ENCODE measurements at regions not wholly inside any gene's neighbourhood (a gene's known extent, or its start where the extent isn't known, plus 50 kb on each side); places are given as distances from the start of the nearest gene placed in this dataset.
A peak's percentile ranks its signal among the peaks of the same experiment; 100 is the strongest.

- DNase-seq (ENCODE audit: low spot score) (no peak), ATAC-seq (peak; percentile 68)
- no peak overlapping the region; the same call in 1 of the 2 replicates for H3K4me3 Mint-ChIP-seq
- H3K36me3 Mint-ChIP-seq = no peaks in the 10 kb centered on the region
- TF ChIP-seq TEAD1 (CRISPR knock-in tag; IDR thresholded peaks at IDR 0.05) = 0 out of 2 replicates have a peak, but pooled peaks have one; percentile 25
- no peak for TF ChIP-seq CDX4 (CRISPR knock-in tag; IDR thresholded peaks at IDR 0.05; ENCODE audit: borderline replicate concordance)
- H3K9me3 Mint-ChIP-seq = no peaks in the 10 kb centered on the region
- peaks cover 41% of the 10 kb centered on the region for H3K4me1 Mint-ChIP-seq
- POLR2A ChIA-PET = no interaction called here
- H3K27me3 Mint-ChIP-seq (ENCODE audit: low read depth) = no peaks in the 10 kb centered on the region; the same call in 1 of the 2 replicates
- CTCF ChIA-PET = no interaction called here
- no peak overlapping the region for H3K27ac Mint-ChIP-seq
These were observed 191.0 kb downstream of the SATB1 start for GRCh38 chr3:18233987-18234716.

GRCh38 chr3:18232317-18232716 is 192.8 kb downstream of the SATB1 start:
- Mint-ChIP-seq H3K27ac (no peak overlapping the region), H3K36me3 (no peaks in the 10 kb centered on the region), H3K9me3 (no peaks in the 10 kb centered on the region), H3K4me3 (no peak overlapping the region), H3K4me1 (peaks cover 36% of the 10 kb centered on the region), H3K27me3 (ENCODE audit: low read depth) (no peaks in the 10 kb centered on the region; the same call in 1 of the 2 replicates)
- no peak for ATAC-seq
- no peak for TF ChIP-seq ZNF396 (CRISPR knock-in tag; IDR thresholded peaks at IDR 0.05; ENCODE audit: borderline replicate concordance)
- TF ChIP-seq NFATC4 (CRISPR knock-in tag; IDR thresholded peaks at IDR 0.05) = no peak
- TF ChIP-seq CTCF (IDR thresholded peaks at IDR 0.05) = no peak
- TF ChIP-seq GTF2I (CRISPR knock-in tag; conservative IDR thresholded peaks at IDR 0.05) = no peak
- TF ChIP-seq JAZF1 (CRISPR knock-in tag; IDR thresholded peaks at IDR 0.05) = no peak
- TF ChIP-seq USF1 (CRISPR knock-in tag; IDR thresholded peaks at IDR 0.05) = no peak
- TF ChIP-seq PRDM15 (CRISPR knock-in tag; IDR thresholded peaks at IDR 0.05) = no peak
- no peak for TF ChIP-seq TP53 (CRISPR knock-in tag; IDR thresholded peaks at IDR 0.05)
- no peak for TF ChIP-seq ZNF219 (CRISPR knock-in tag; IDR thresholded peaks at IDR 0.05; ENCODE audit: borderline replicate concordance)
- no peak for TF ChIP-seq OVOL2 (CRISPR knock-in tag; IDR thresholded peaks at IDR 0.05; ENCODE audit: borderline replicate concordance)
- no peak for TF ChIP-seq RORB (CRISPR knock-in tag; IDR thresholded peaks at IDR 0.05)
- no peak for TF ChIP-seq SMAD4 (CRISPR knock-in tag; IDR thresholded peaks at IDR 0.05)
- no peak for DNase-seq (ENCODE audit: low spot score)
- CTCF ChIA-PET = interaction anchor here (0.6 kb wide), 1 partner anchor 12 kb away, joined by 3 read pairs; no protein-coding TSS in a partner anchor
- POLR2A ChIA-PET = no interaction called here

- Mint-ChIP-seq H3K27me3 (ENCODE audit: low read depth) (no peaks in the 10 kb centered on the region; the same call in 1 of the 2 replicates), H3K9me3 (no peaks in the 10 kb centered on the region), H3K27ac (no peak overlapping the region), H3K36me3 (no peaks in the 10 kb centered on the region), H3K4me1 (peaks cover 11% of the 10 kb centered on the region), H3K4me3 (no peak overlapping the region)
- ChIA-PET CTCF (no interaction called here), POLR2A (no interaction called here)
- DNase-seq (ENCODE audit: low spot score) = no peak
- ATAC-seq = no peak
- no peak for TF ChIP-seq USF1 (CRISPR knock-in tag; IDR thresholded peaks at IDR 0.05)
- TF ChIP-seq NR2C2 (CRISPR knock-in tag; IDR thresholded peaks at IDR 0.05) = no peak
- no peak for TF ChIP-seq RELA (CRISPR knock-in tag; IDR thresholded peaks at IDR 0.05; ENCODE audit: borderline replicate concordance)
- TF ChIP-seq SP1 (CRISPR knock-in tag; conservative IDR thresholded peaks at IDR 0.05) = no peak
- no peak for TF ChIP-seq IRF2 (CRISPR knock-in tag; IDR thresholded peaks at IDR 0.05; ENCODE audit: borderline replicate concordance, low read depth)
- TF ChIP-seq ZBTB43 (CRISPR knock-in tag; IDR thresholded peaks at IDR 0.05) = no peak
- TF ChIP-seq GABPB1 (CRISPR knock-in tag; IDR thresholded peaks at IDR 0.05) = no peak
- TF ChIP-seq ZNF416 (CRISPR knock-in tag; IDR thresholded peaks at IDR 0.05) = no peak
- TF ChIP-seq CREB1 (CRISPR knock-in tag; IDR thresholded peaks at IDR 0.05) = no peak
- no peak for TF ChIP-seq PRRX2 (CRISPR knock-in tag; IDR thresholded peaks at IDR 0.05)
- TF ChIP-seq CREM (CRISPR knock-in tag; IDR thresholded peaks at IDR 0.05) = no peak
- TF ChIP-seq NFATC4 (CRISPR knock-in tag; IDR thresholded peaks at IDR 0.05) = no peak
These were observed 197.1 kb downstream of the SATB1 start for GRCh38 chr3:18228060-18228459.

All from WTC11 (cell line).